ENCODE measurements at regions not wholly inside any gene's neighbourhood (a gene's known extent, or its start where the extent isn't known, plus 50 kb on each side); places are given as distances from the start of the nearest gene placed in this dataset.

GRCh38 chrX:5829469-5829868, 399.2 kb downstream of the NLGN4X start:
- H3K4me3 ChIP-seq (ENCODE audit: low read length in 2 of 2), result no peak overlapping the region
- ATAC-seq (ENCODE audit: low FRiP score), result no peak
- 73 to 84% methylated on average over 3 of the region's 3 CpGs for WGBS, 2 donors
- H3K27me3 ChIP-seq (ENCODE audit: control insufficient read depth in 1 of 2, insufficient read depth in 2 of 2, low read length in 1 of 2), result no peaks in the 10 kb centered on the region
- no peaks in the 10 kb centered on the region for H3K4me1 ChIP-seq (ENCODE audit: control insufficient read depth in 1 of 2, insufficient read depth in 2 of 2, low read length in 2 of 2)
- no peak overlapping the region for H3K27ac ChIP-seq (ENCODE audit: low read depth in 1 of 2, low read length in 2 of 2)
- no peaks in the 10 kb centered on the region for H3K36me3 ChIP-seq (ENCODE audit: control insufficient read depth in 1 of 2, insufficient read depth in 2 of 2, low read length in 1 of 2)
- intact Hi-C loops (cut with DNase I), result no loop called here
- H3K9me3 ChIP-seq (ENCODE audit: control insufficient read depth, low read length), result no peaks in the 10 kb centered on the region
- no peak for DNase-seq

- intact Hi-C loops (cut with DNase I), result no loop called here
- no peak overlapping the region for H3K27ac ChIP-seq (ENCODE audit: low read depth in 1 of 2, low read length in 2 of 2)
These were observed 399.6 kb downstream of the NLGN4X start for GRCh38 chrX:5829060-5829459.

GRCh38 chrX:5823903-5824302, 404.8 kb downstream of the NLGN4X start:
- H3K4me1 ChIP-seq (ENCODE audit: control insufficient read depth in 1 of 2, insufficient read depth in 2 of 2, low read length in 2 of 2), result no peaks in the 10 kb centered on the region
- H3K4me3 ChIP-seq (ENCODE audit: low read length in 2 of 2), result no peak overlapping the region
- WGBS, 2 donors, result 16 to 21% methylated on average over 6 of the region's 6 CpGs
- intact Hi-C loops (cut with DNase I), result no loop called here
- H3K27ac ChIP-seq (ENCODE audit: low read depth in 1 of 2, low read length in 2 of 2), result no peak overlapping the region
- ATAC-seq (ENCODE audit: low FRiP score), result no peak
- H3K9me3 ChIP-seq (ENCODE audit: control insufficient read depth, low read length), result no peaks in the 10 kb centered on the region
- H3K36me3 ChIP-seq (ENCODE audit: control insufficient read depth in 1 of 2, insufficient read depth in 2 of 2, low read length in 1 of 2), result no peaks in the 10 kb centered on the region
- H3K27me3 ChIP-seq (ENCODE audit: control insufficient read depth in 1 of 2, insufficient read depth in 2 of 2, low read length in 1 of 2), result no peaks in the 10 kb centered on the region
- no peak for DNase-seq

More at GRCh38 chrX:5829060-5829459, 399.6 kb downstream of the NLGN4X start:
- no peak overlapping the region for H3K4me3 ChIP-seq (ENCODE audit: low read length in 2 of 2)
- no peaks in the 10 kb centered on the region for H3K4me1 ChIP-seq (ENCODE audit: control insufficient read depth in 1 of 2, insufficient read depth in 2 of 2, low read length in 2 of 2)
- no peak for DNase-seq
- ATAC-seq (ENCODE audit: low FRiP score), result no peak
- no peaks in the 10 kb centered on the region for H3K9me3 ChIP-seq (ENCODE audit: control insufficient read depth, low read length)
- no peaks in the 10 kb centered on the region for H3K27me3 ChIP-seq (ENCODE audit: control insufficient read depth in 1 of 2, insufficient read depth in 2 of 2, low read length in 1 of 2)
- WGBS, 2 donors, result 81% methylated on average over 6 of the region's 6 CpGs
- H3K36me3 ChIP-seq (ENCODE audit: control insufficient read depth in 1 of 2, insufficient read depth in 2 of 2, low read length in 1 of 2), result no peaks in the 10 kb centered on the region

- no peak overlapping the region for H3K4me3 ChIP-seq (ENCODE audit: low read length in 2 of 2)
- WGBS, 2 donors, result 28 to 38% methylated on average over 8 of the region's 8 CpGs
- ATAC-seq (ENCODE audit: low FRiP score), result no peak
These were observed 418.0 kb downstream of the NLGN4X start for GRCh38 chrX:5810636-5811035.

GRCh38 chrX:5807181-5807580, 421.5 kb downstream of the NLGN4X start:
- DNase-seq (no peak), ATAC-seq (ENCODE audit: low FRiP score) (no peak)
- intact Hi-C loops (cut with DNase I), result no loop called here
- H3K4me1 ChIP-seq (ENCODE audit: control insufficient read depth in 1 of 2, insufficient read depth in 2 of 2, low read length in 2 of 2), result no peaks in the 10 kb centered on the region
- H3K27me3 ChIP-seq (ENCODE audit: control insufficient read depth in 1 of 2, insufficient read depth in 2 of 2, low read length in 1 of 2), result no peaks in the 10 kb centered on the region
- 41 to 61% methylated on average over 2 of the region's 2 CpGs for WGBS, 2 donors
- H3K36me3 ChIP-seq (ENCODE audit: control insufficient read depth in 1 of 2, insufficient read depth in 2 of 2, low read length in 1 of 2), result no peaks in the 10 kb centered on the region
- H3K27ac ChIP-seq (ENCODE audit: low read depth in 1 of 2, low read length in 2 of 2), result no peak overlapping the region
- no peaks in the 10 kb centered on the region for H3K9me3 ChIP-seq (ENCODE audit: control insufficient read depth, low read length)
- no peak overlapping the region for H3K4me3 ChIP-seq (ENCODE audit: low read length in 2 of 2)

More at GRCh38 chrX:5810636-5811035, 418.0 kb downstream of the NLGN4X start:
- H3K9me3 ChIP-seq (ENCODE audit: control insufficient read depth, low read length), result no peaks in the 10 kb centered on the region
- H3K27me3 ChIP-seq (ENCODE audit: control insufficient read depth in 1 of 2, insufficient read depth in 2 of 2, low read length in 1 of 2), result no peaks in the 10 kb centered on the region
- no peak overlapping the region for H3K27ac ChIP-seq (ENCODE audit: low read depth in 1 of 2, low read length in 2 of 2)
- no peaks in the 10 kb centered on the region for H3K36me3 ChIP-seq (ENCODE audit: control insufficient read depth in 1 of 2, insufficient read depth in 2 of 2, low read length in 1 of 2)
- no peaks in the 10 kb centered on the region for H3K4me1 ChIP-seq (ENCODE audit: control insufficient read depth in 1 of 2, insufficient read depth in 2 of 2, low read length in 2 of 2)
- intact Hi-C loops (cut with DNase I), result no loop called here
- no peak for DNase-seq

- Histone ChIP-seq H3K4me3 (ENCODE audit: low read length in 2 of 2) (no peak overlapping the region), H3K27me3 (ENCODE audit: control insufficient read depth in 1 of 2, insufficient read depth in 2 of 2, low read length in 1 of 2) (no peaks in the 10 kb centered on the region), H3K4me1 (ENCODE audit: control insufficient read depth in 1 of 2, insufficient read depth in 2 of 2, low read length in 2 of 2) (no peaks in the 10 kb centered on the region), H3K36me3 (ENCODE audit: control insufficient read depth in 1 of 2, insufficient read depth in 2 of 2, low read length in 1 of 2) (no peaks in the 10 kb centered on the region), H3K27ac (ENCODE audit: low read depth in 1 of 2, low read length in 2 of 2) (no peak overlapping the region), H3K9me3 (ENCODE audit: control insufficient read depth, low read length) (no peaks in the 10 kb centered on the region)
- DNase-seq (no peak), ATAC-seq (ENCODE audit: low FRiP score) (no peak)
- 39 to 48% methylated on average over 1 of the region's 1 CpG for WGBS, 2 donors
- intact Hi-C loops (cut with DNase I), result no loop called here
These were observed 426.3 kb downstream of the NLGN4X start for GRCh38 chrX:5802391-5802790.

GRCh38 chrX:5791721-5792120, 436.9 kb downstream of the NLGN4X start:
- Histone ChIP-seq H3K36me3 (ENCODE audit: control insufficient read depth in 1 of 2, insufficient read depth in 2 of 2, low read length in 1 of 2) (no peaks in the 10 kb centered on the region), H3K27me3 (ENCODE audit: control insufficient read depth in 1 of 2, insufficient read depth in 2 of 2, low read length in 1 of 2) (no peaks in the 10 kb centered on the region), H3K27ac (ENCODE audit: low read depth in 1 of 2, low read length in 2 of 2) (no peak overlapping the region), H3K4me1 (ENCODE audit: control insufficient read depth in 1 of 2, insufficient read depth in 2 of 2, low read length in 2 of 2) (no peaks in the 10 kb centered on the region), H3K4me3 (ENCODE audit: low read length in 2 of 2) (no peak overlapping the region), H3K9me3 (ENCODE audit: control insufficient read depth, low read length) (no peaks in the 10 kb centered on the region)
- DNase-seq (no peak), ATAC-seq (ENCODE audit: low FRiP score) (no peak)
- intact Hi-C loops (cut with DNase I), result no loop called here
- WGBS, 2 donors, result 82 to 87% methylated on average over 4 of the region's 4 CpGs

- H3K27me3 ChIP-seq (ENCODE audit: control insufficient read depth in 1 of 2, insufficient read depth in 2 of 2, low read length in 1 of 2), result no peaks in the 10 kb centered on the region
- DNase-seq (no peak), ATAC-seq (ENCODE audit: low FRiP score) (no peak)
- WGBS, 2 donors, result 52 to 61% methylated on average over 4 of the region's 4 CpGs
- no peak overlapping the region for H3K4me3 ChIP-seq (ENCODE audit: low read length in 2 of 2)
- no peak overlapping the region for H3K27ac ChIP-seq (ENCODE audit: low read depth in 1 of 2, low read length in 2 of 2)
- no peaks in the 10 kb centered on the region for H3K36me3 ChIP-seq (ENCODE audit: control insufficient read depth in 1 of 2, insufficient read depth in 2 of 2, low read length in 1 of 2)
- H3K4me1 ChIP-seq (ENCODE audit: control insufficient read depth in 1 of 2, insufficient read depth in 2 of 2, low read length in 2 of 2), result no peaks in the 10 kb centered on the region
- intact Hi-C loops (cut with DNase I), result no loop called here
- H3K9me3 ChIP-seq (ENCODE audit: control insufficient read depth, low read length), result no peaks in the 10 kb centered on the region
These were observed 439.8 kb downstream of the NLGN4X start for GRCh38 chrX:5788910-5789309.

GRCh38 chrX:5780821-5781220, 447.8 kb downstream of the NLGN4X start:
- intact Hi-C loops (cut with DNase I), result no loop called here
- 62 to 77% methylated on average over 2 of the region's 2 CpGs for WGBS, 2 donors
- H3K4me3 ChIP-seq (ENCODE audit: low read length in 2 of 2), result no peak overlapping the region
- H3K4me1 ChIP-seq (ENCODE audit: control insufficient read depth in 1 of 2, insufficient read depth in 2 of 2, low read length in 2 of 2), result no peaks in the 10 kb centered on the region
- H3K27ac ChIP-seq (ENCODE audit: low read depth in 1 of 2, low read length in 2 of 2), result no peak overlapping the region
- no peak for ATAC-seq (ENCODE audit: low FRiP score)
- no peaks in the 10 kb centered on the region for H3K27me3 ChIP-seq (ENCODE audit: control insufficient read depth in 1 of 2, insufficient read depth in 2 of 2, low read length in 1 of 2)
- no peak for DNase-seq
- no peaks in the 10 kb centered on the region for H3K9me3 ChIP-seq (ENCODE audit: control insufficient read depth, low read length)
- no peaks in the 10 kb centered on the region for H3K36me3 ChIP-seq (ENCODE audit: control insufficient read depth in 1 of 2, insufficient read depth in 2 of 2, low read length in 1 of 2)
